ENCODE measurements at regions not wholly inside any gene's neighbourhood (a gene's known extent, or its start where the extent isn't known, plus 50 kb on each side); places are given as distances from the start of the nearest gene placed in this dataset.

DNA sequence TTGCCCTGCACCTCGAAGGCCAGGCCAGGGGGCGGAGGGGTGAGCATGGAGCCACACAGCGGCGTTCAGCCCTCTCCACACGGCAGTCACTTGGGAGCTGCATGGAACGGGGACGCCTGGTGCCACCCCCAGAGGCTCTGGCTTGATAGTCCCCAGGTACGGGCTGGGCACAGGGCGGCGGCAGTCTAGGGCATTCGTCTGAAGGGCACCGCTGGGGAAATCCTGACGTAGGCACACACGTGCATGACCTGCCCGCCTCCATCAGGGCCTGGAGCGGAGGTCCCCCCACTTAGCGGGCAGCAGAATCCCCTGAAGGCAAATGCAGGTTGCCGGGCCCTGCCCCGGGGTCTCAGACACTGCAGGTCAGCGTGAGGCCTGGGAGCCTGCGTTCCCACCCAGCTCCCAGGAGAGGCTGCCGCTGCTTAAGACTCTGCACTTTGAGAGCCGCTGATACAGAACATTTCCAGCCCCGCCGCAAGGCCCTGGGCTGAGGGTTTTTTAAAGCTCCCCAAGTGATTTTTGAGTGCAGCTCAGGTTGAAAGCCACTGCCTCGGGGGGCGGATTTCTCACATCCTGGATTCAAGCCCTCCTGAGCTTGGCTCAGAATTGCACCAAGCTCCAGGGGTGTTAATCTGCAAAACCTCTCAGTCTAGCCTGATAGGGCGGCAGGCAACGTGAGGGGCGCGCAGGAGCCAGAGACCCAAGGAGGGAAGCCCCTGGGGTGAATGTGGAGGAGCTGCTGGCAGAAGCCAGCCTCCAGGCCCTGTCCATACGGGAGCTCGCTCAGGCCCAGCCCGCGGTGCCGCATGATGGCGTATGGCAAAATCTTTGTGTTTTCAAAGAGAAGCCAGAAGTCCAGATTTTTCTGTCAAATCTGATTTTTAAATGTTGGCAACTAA, 182.3 kb upstream of the GSE1 start:
- peaks cover 3% of the 10 kb centered on the region for H3K4me1 ChIP-seq (ENCODE audit: control insufficient read depth, insufficient read depth, low read length)
- no peak overlapping the region for H3K4me3 ChIP-seq (ENCODE audit: low read depth, low read length)
- H3K9ac ChIP-seq (ENCODE audit: low read depth, low read length), result no peak overlapping the region
- no peaks in the 10 kb centered on the region for H3K9me3 ChIP-seq (ENCODE audit: control insufficient read depth, insufficient read depth, low read length)
- H3K36me3 ChIP-seq (ENCODE audit: control insufficient read depth, insufficient read depth, low read length), result no peaks in the 10 kb centered on the region
- peaks cover 3% of the 10 kb centered on the region for H3K27me3 ChIP-seq (ENCODE audit: control insufficient read depth, insufficient read depth, low read length)

DNA sequence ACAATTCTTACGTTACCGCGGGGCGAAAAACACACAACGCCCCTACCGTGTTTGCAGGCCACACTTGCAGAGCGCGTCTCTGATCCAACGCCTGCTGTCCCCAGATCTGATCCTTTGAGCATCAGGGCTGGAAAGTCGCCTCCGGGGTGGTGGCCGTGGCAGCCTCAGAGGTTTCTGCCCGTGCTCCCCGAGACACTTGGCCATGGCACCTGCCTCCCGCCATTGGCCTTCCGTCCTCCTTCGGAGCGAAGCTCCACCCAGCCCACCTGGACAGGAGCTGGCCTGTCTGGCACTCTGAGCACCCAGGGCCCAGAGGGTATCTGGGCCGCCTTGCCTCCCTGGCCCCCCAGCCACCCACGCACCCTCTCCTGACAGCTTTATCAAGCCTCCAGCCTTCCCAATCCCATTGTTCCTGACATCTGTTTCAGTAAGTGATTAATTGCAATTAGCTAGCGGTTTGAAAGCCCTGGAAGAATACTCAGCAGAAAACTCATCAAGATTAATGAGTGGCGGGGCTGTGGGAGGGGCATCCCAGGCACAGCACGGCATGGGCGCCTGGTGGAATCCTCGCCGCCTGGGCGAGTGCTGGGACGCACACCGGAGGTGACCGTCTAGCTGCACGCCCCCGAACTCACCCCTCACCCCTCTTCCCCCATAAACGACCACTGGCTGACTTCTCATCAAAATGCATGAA, 181.5 kb upstream of the GSE1 start:
- Histone ChIP-seq H3K9me3 (ENCODE audit: control insufficient read depth, insufficient read depth, low read length) (no peaks in the 10 kb centered on the region), H3K4me3 (ENCODE audit: low read depth, low read length) (no peak overlapping the region), H3K36me3 (ENCODE audit: control insufficient read depth, insufficient read depth, low read length) (no peaks in the 10 kb centered on the region), H3K9ac (ENCODE audit: low read depth, low read length) (no peak overlapping the region), H3K27me3 (ENCODE audit: control insufficient read depth, insufficient read depth, low read length) (peaks cover 3% of the 10 kb centered on the region), H3K4me1 (ENCODE audit: control insufficient read depth, insufficient read depth, low read length) (peaks cover 10% of the 10 kb centered on the region)

DNA sequence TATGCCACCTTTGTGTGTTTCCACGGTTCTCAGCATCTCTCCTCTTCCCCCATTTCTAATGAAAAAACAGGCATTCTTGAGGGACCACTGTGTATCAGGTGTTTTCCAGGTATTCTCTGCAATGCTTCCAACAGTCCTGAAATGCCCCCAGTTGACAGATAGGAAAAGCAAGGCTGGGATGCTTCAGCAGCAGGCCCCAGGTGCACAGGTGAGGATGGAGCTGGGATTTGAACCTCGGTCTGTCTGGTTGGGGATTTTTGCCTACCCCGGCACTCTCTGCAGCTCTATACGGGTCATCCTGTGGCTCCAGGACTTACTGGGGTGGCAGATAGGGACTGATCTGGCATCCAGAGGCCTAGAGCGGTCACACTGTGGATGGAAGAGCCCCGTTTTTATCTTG, 180.5 kb upstream of the GSE1 start:
- no peak overlapping the region for H3K4me3 ChIP-seq (ENCODE audit: low read depth, low read length)
- H3K9ac ChIP-seq (ENCODE audit: low read depth, low read length), result no peak overlapping the region
- H3K27me3 ChIP-seq (ENCODE audit: control insufficient read depth, insufficient read depth, low read length), result peaks cover 3% of the 10 kb centered on the region
- no peaks in the 10 kb centered on the region for H3K9me3 ChIP-seq (ENCODE audit: control insufficient read depth, insufficient read depth, low read length)
- H3K4me1 ChIP-seq (ENCODE audit: control insufficient read depth, insufficient read depth, low read length), result peaks cover 12% of the 10 kb centered on the region
- no peaks in the 10 kb centered on the region for H3K36me3 ChIP-seq (ENCODE audit: control insufficient read depth, insufficient read depth, low read length)

DNA sequence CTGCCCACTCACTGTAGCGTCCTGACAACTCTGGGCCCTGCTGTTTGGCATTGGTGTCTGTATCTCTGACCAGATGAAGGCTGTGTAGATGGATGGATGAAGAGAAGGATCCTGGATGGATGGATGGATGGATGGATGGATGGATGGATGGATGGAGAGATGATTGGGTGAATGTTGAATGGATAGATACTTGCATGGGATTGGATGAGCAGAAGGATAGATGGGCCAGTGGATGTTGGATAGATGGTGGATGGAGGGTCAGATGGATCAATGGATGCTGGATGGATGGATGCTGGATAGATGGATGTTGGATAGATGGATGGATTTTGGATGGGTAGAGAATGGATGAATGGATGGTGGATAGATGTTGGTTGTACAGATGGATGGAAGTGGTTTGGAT, 179.6 kb upstream of the GSE1 start:
- H3K9ac ChIP-seq (ENCODE audit: low read depth, low read length), result no peak overlapping the region
- H3K9me3 ChIP-seq (ENCODE audit: control insufficient read depth, insufficient read depth, low read length), result no peaks in the 10 kb centered on the region
- peaks cover 6% of the 10 kb centered on the region for H3K27me3 ChIP-seq (ENCODE audit: control insufficient read depth, insufficient read depth, low read length)
- no peak overlapping the region for H3K4me3 ChIP-seq (ENCODE audit: low read depth, low read length)
- no peaks in the 10 kb centered on the region for H3K36me3 ChIP-seq (ENCODE audit: control insufficient read depth, insufficient read depth, low read length)
- peaks cover 17% of the 10 kb centered on the region for H3K4me1 ChIP-seq (ENCODE audit: control insufficient read depth, insufficient read depth, low read length)

DNA sequence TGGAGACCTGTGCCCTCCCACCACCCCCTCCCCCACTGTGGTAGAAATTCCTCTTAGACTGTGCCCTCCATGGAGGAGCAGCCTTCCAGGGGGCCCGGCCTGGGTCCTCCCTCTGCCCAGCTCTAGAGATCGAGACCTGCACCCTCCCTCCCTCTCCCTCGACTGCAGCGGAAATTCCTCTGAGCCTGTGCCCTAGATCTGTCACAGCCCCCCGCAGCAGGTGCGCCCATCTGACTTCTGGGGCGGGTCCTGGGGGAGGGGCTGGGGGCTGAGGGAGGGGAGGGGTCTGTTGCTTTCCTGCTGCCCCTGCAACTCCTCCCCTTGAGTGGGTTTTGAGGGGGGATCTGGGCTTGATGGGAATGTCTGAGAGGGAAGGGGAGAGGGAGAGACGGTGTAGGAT, 177.8 kb upstream of the GSE1 start:
- H3K36me3 ChIP-seq (ENCODE audit: control insufficient read depth, insufficient read depth, low read length), result no peaks in the 10 kb centered on the region
- H3K4me3 ChIP-seq (ENCODE audit: low read depth, low read length), result no peak overlapping the region
- H3K9me3 ChIP-seq (ENCODE audit: control insufficient read depth, insufficient read depth, low read length), result no peaks in the 10 kb centered on the region
- H3K27me3 ChIP-seq (ENCODE audit: control insufficient read depth, insufficient read depth, low read length), result peaks cover 7% of the 10 kb centered on the region
- H3K4me1 ChIP-seq (ENCODE audit: control insufficient read depth, insufficient read depth, low read length), result peaks cover 21% of the 10 kb centered on the region
- H3K9ac ChIP-seq (ENCODE audit: low read depth, low read length), result peak overlapping the region; percentile 24

DNA sequence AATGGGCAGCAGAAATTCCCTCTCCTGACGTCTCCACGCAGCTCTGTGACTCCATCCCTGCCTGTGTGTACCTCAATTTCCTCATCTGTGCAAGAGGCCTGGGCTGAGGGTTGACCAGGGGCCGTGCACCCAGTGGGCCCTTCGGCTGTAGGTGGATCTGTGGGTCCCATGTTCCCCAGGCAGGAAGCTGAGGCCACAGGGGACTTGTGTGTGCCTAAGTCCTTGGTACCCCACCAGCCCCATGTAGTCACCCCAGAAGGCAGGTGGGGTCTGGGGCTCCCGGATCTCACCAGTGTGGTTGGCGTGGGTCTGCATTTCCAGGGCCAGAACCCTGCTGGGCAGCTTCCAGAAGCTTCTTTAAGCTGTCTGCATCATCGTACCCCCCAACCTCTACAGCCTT, 177.4 kb upstream of the GSE1 start:
- peaks cover 21% of the 10 kb centered on the region for H3K4me1 ChIP-seq (ENCODE audit: control insufficient read depth, insufficient read depth, low read length)
- peak overlapping the region; percentile 24 for H3K9ac ChIP-seq (ENCODE audit: low read depth, low read length)
- H3K9me3 ChIP-seq (ENCODE audit: control insufficient read depth, insufficient read depth, low read length), result no peaks in the 10 kb centered on the region

DNA sequence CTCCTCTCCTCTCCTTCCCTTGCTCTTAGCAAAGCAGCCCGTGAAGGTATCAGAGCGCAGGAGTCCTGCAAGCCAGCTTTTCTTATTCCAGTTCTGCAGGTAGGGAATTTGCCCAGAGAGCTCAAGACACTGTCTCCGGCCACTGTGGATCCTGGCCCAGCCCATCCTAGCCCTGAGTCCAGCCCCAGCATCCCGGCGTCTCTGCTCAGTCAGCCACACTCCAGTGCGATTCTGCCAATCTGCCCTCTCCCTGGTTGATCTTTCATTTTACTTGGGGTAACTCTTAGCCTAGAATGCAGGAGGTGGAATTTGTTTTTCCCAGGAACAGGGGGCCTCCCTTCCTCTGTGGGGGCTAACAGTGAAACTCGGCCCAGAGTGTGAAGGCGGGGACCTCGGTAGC, 176.9 kb upstream of the GSE1 start:
- no peaks in the 10 kb centered on the region for H3K9me3 ChIP-seq (ENCODE audit: control insufficient read depth, insufficient read depth, low read length)
- H3K4me3 ChIP-seq (ENCODE audit: low read depth, low read length), result no peak overlapping the region
- H3K27me3 ChIP-seq (ENCODE audit: control insufficient read depth, insufficient read depth, low read length), result peaks cover 7% of the 10 kb centered on the region
- H3K36me3 ChIP-seq (ENCODE audit: control insufficient read depth, insufficient read depth, low read length), result no peaks in the 10 kb centered on the region
- peak overlapping the region; percentile 24 for H3K9ac ChIP-seq (ENCODE audit: low read depth, low read length)
- peaks cover 21% of the 10 kb centered on the region for H3K4me1 ChIP-seq (ENCODE audit: control insufficient read depth, insufficient read depth, low read length)

More for the DNA sequence above, 177.4 kb upstream of the GSE1 start:
- Histone ChIP-seq H3K36me3 (ENCODE audit: control insufficient read depth, insufficient read depth, low read length) (no peaks in the 10 kb centered on the region), H3K27me3 (ENCODE audit: control insufficient read depth, insufficient read depth, low read length) (peaks cover 7% of the 10 kb centered on the region), H3K4me3 (ENCODE audit: low read depth, low read length) (no peak overlapping the region)

DNA sequence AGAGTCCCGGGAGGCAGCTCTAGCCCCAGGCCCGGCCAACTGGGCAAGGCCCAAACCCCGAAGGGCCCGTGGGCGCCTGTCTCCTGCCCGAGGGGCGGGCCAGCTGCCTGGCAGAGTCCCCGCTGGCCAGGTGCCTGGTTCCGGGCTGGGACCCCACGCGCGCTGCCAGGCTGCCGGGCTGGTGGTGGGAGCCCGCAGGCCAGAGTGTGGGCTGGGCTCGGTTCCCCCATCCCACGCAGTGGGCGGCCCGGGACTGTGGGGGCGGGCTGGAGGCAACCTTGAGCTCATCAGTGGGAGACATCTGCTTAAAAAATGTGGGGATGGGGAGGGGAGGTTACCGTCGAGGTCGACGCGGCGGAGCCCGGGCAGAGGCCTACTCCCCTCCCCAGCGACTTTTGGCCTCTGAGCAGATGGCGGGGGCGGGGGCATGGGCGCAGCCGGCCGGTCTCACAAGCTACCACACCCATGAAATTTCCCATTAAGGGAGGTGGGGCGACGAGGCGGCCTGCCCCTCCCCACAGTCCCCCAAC, 176.4 kb upstream of the GSE1 start:
- H3K36me3 ChIP-seq (ENCODE audit: control insufficient read depth, insufficient read depth, low read length), result no peaks in the 10 kb centered on the region
- peaks cover 7% of the 10 kb centered on the region for H3K27me3 ChIP-seq (ENCODE audit: control insufficient read depth, insufficient read depth, low read length)
- peak overlapping the region; percentile 35 for H3K4me3 ChIP-seq (ENCODE audit: low read depth, low read length)
- no peaks in the 10 kb centered on the region for H3K9me3 ChIP-seq (ENCODE audit: control insufficient read depth, insufficient read depth, low read length)
- H3K9ac ChIP-seq (ENCODE audit: low read depth, low read length), result no peak overlapping the region
- H3K4me1 ChIP-seq (ENCODE audit: control insufficient read depth, insufficient read depth, low read length), result peaks cover 21% of the 10 kb centered on the region

DNA sequence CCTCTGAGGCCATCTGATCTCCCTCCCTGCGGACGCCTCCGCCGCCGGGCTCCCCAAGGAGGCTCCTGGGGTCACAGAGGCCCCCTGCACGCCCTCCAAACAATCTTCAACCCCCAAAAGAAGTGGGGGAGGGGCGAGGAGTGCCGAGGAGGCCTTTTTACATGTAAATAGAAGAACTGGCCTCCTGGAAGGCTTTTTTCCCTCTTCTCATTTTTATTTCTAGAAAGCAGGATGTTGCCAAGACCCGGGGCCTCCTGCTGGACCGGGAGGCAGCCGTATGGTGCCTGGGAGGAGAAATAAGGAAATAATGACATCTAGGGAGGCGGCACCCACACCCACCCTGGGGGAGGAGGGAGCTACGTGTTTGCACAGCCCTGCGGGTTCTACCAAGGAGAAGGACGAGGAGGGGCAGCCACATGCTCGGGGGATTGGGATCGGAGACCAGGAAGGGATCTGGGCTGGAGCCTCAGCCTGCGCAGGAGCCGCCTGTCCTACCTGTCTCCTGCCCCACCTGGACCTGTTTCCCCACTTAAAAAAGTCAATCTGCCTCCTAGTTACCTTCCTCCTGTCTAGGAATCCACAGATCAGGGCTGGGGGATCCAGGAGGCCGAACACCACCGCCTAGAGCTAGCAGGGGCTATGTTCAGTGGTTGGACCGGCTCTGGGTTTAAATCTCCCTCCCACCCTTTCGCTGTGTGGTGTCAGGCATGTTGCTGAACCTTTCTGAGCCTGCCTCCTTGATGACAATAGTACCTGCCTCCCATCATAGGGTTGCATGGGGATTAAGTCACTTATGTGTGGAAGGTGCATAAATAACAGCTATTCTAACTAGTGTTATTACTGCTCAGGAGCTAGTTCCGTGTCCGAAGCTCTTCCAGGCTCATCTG, 175.7 kb upstream of the GSE1 start:
- no peaks in the 10 kb centered on the region for H3K9me3 ChIP-seq (ENCODE audit: control insufficient read depth, insufficient read depth, low read length)

DNA sequence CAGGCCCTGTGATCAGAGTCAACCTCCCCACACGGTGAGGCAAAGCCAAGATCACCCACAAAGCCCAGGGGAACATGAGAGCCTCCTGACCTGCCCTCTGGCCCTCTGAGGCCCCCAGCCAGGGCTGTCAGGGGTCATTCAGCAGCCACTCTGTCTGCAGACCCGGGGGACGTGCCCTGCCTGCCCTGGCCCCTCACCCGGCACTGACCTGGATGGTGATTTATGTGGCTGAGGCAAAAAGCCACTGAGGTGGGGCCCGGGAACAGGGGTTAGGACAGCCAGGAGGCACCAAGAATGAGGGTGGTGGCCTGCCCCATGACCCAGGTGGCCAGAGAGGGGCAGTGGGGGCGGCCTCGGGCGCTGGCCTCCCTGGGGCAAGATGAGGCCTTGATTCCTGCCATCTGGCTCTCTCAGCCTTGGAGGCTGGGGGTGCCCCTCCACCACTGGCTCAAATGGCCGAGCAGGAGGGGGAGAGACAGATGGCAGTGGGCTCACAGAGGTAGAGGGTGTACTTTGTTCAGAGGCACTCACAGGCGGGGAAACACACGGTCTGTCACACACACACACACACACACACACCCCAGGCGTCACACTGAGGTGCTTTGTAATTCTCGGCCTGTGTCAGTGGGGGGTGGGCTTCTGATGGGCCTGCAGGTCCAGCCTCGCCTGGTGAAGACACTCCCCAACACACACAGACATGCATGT, 174.0 kb upstream of the GSE1 start:
- no peak overlapping the region for H3K4me3 ChIP-seq (ENCODE audit: low read depth, low read length)
- peaks cover 21% of the 10 kb centered on the region for H3K4me1 ChIP-seq (ENCODE audit: control insufficient read depth, insufficient read depth, low read length)
- H3K9ac ChIP-seq (ENCODE audit: low read depth, low read length), result no peak overlapping the region
- peaks cover 4% of the 10 kb centered on the region for H3K27me3 ChIP-seq (ENCODE audit: control insufficient read depth, insufficient read depth, low read length)
- no peaks in the 10 kb centered on the region for H3K9me3 ChIP-seq (ENCODE audit: control insufficient read depth, insufficient read depth, low read length)
- no peaks in the 10 kb centered on the region for H3K36me3 ChIP-seq (ENCODE audit: control insufficient read depth, insufficient read depth, low read length)

More for the DNA sequence above, 175.7 kb upstream of the GSE1 start:
- Histone ChIP-seq H3K27me3 (ENCODE audit: control insufficient read depth, insufficient read depth, low read length) (peaks cover 7% of the 10 kb centered on the region), H3K9ac (ENCODE audit: low read depth, low read length) (peak overlapping the region; percentile 70), H3K4me3 (ENCODE audit: low read depth, low read length) (peak overlapping the region; percentile 35), H3K36me3 (ENCODE audit: control insufficient read depth, insufficient read depth, low read length) (no peaks in the 10 kb centered on the region), H3K4me1 (ENCODE audit: control insufficient read depth, insufficient read depth, low read length) (peaks cover 21% of the 10 kb centered on the region)

DNA sequence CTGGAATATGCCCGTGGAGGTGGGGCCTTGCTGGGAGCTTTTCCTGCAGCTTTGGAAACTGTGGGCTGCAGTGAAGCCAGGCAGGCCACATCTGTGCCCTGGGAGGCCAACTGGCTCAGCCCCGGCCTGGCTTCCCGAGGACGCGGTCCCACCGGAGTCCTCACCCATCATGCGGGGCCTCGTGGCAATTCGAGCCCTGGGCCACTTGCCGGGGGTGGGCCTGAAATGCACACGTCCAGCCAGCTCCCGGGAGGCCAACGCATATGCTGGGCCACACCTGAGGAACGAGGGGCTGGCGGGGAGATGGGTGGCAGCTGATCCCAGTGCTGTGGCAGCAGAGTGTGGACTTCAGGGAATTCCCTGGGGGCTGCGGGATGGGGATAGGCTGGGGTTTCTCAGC, 172.4 kb upstream of the GSE1 start:
- no peak overlapping the region for H3K4me3 ChIP-seq (ENCODE audit: low read depth, low read length)
- H3K9ac ChIP-seq (ENCODE audit: low read depth, low read length), result no peak overlapping the region
- no peaks in the 10 kb centered on the region for H3K36me3 ChIP-seq (ENCODE audit: control insufficient read depth, insufficient read depth, low read length)
- H3K9me3 ChIP-seq (ENCODE audit: control insufficient read depth, insufficient read depth, low read length), result no peaks in the 10 kb centered on the region
- peaks cover 18% of the 10 kb centered on the region for H3K4me1 ChIP-seq (ENCODE audit: control insufficient read depth, insufficient read depth, low read length)
- H3K27me3 ChIP-seq (ENCODE audit: control insufficient read depth, insufficient read depth, low read length), result peaks cover 4% of the 10 kb centered on the region

Measured in iPS-15b (cell line).